VCaP (cell line): ENCODE measurements at regions not wholly inside any gene's neighbourhood (a gene's known extent, or its start where the extent isn't known, plus 50 kb on each side); places are given as distances from the start of the nearest gene placed in this dataset.

Source experiments
- H3K27ac ChIP-seq: fragments of 450-650 bp; 2 replicates; pipeline ENCODE4 v1.5.1; 2017
- CTCF ChIP-seq: fragments of 450-650 bp; conservative IDR thresholded peaks from 2 replicates; pipeline ENCODE4 v1.5.1; 2017; ENCODE audit warnings: mild to moderate bottlenecking, moderate library complexity

GRCh38 chr16:63241497-63242028 is 1205.3 kb upstream of the CDH8 start:
- no peak overlapping the region for H3K27ac ChIP-seq
- TF ChIP-seq CTCF: no peak

GRCh38 chr16:63239065-63239570 is 1202.9 kb upstream of the CDH8 start:
- TF ChIP-seq CTCF: no peak
- no peak overlapping the region for H3K27ac ChIP-seq

GRCh38 chr16:63230421-63231040 is 1194.3 kb upstream of the CDH8 start:
- TF ChIP-seq CTCF: no peak
- no peak overlapping the region for H3K27ac ChIP-seq

GRCh38 chr16:63228259-63228658 is 1192.0 kb upstream of the CDH8 start:
- TF ChIP-seq CTCF: no peak
- no peak overlapping the region for H3K27ac ChIP-seq

- no peak for TF ChIP-seq CTCF
- H3K27ac ChIP-seq: no peak overlapping the region
Measured at GRCh38 chr16:63223851-63224250, 1187.6 kb upstream of the CDH8 start.

- H3K27ac ChIP-seq: no peak overlapping the region
- no peak for TF ChIP-seq CTCF
Measured at GRCh38 chr16:63216696-63217423, 1180.6 kb upstream of the CDH8 start.

GRCh38 chr16:63201851-63202250 is 1165.6 kb upstream of the CDH8 start:
- no peak for TF ChIP-seq CTCF
- no peak overlapping the region for H3K27ac ChIP-seq
